Stimulated activated CD4-positive, alpha-beta T cell treated with anti-CD3 and anti-CD28 coated beads, Interleukin-1b, Interleukin-23, amount 100 ng/mL, for 24 hours (primary cell): ENCODE measurements at regions not wholly inside any gene's neighbourhood (a gene's known extent, or its start where the extent isn't known, plus 50 kb on each side); places are given as distances from the start of the nearest gene placed in this dataset.

Experiments
- DNase-seq, 4 experiments: peaks; one replicate each; pipeline ENCODE4 v3.0.0-alpha.2; 2020; ENCODE audit warnings: low read depth in 4 of 4, low spot score in 1 of 4

- DNase-seq: no peak
These were observed 260.8 kb upstream of the PSMD7 start for GRCh38 chr16:74035816-74036215.

GRCh38 chr16:74034862-74035261, 261.8 kb upstream of the PSMD7 start:
- DNase-seq: no peak

GRCh38 chr16:74034200-74034599, 262.4 kb upstream of the PSMD7 start:
- no peak for DNase-seq

DNA sequence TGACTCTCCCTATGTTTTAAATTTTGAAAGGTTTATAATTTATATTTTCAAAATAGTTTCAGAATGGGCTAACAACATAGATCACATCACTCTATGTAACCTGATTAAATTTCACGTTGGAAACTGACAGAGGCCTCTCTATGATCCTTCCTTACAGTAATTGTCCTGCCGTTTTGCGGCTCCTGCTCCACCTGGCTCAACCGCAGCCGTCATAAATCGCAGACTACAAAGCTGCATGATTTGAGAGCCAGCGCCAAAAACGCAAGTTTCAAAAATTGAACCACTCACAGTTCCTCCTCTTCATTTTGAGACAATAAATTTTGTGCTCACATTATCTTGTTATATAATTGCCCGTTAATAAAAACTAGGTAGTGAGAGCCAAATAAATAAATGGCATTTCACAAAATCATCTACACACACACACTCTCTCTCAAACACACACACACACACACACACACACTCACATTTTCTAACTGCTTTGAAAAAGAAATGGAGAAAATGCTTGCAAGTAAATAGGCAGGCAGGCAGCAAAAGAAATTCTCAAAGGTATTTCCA, 263.1 kb upstream of the PSMD7 start:
- DNase-seq: no peak

GRCh38 chr16:74031551-74031950, 265.1 kb upstream of the PSMD7 start:
- no peak for DNase-seq

DNA sequence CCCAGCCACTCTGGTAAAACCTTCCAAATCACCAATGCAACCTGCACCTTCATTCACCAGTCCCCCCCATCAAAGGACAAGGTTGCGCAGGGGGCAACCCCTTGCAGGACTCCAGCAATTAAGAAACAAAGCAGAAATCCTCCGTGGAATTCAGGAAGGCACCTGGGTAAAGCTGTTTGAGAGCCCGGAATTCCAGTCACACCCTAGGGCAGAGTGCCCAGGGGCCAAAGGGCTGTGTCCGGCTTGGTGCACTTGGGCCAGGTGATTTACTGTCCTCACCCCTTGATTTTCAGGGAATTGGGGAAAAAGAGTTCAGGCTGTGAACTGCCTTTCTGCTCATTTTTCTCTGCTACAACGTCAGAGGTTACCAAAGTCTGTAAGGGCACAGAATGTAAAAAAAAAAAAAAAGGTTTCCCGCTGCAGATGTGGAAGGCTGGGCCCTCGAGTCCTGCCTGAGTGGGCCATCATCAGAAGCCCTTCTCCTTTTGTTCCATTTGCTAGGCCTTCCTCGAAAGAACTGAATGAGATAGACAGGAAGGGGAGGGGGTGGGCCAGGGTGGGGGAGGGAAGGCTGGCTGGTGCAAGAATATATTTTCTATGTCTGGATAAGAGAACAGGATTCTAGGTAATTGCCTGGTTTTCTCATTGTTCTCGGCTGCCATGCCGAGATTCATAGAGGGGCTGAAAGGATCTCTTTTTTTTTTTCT, 266.5 kb upstream of the PSMD7 start:
- DNase-seq: no peak

GRCh38 chr16:74029115-74029792, 267.4 kb upstream of the PSMD7 start:
- no peak for DNase-seq

- DNase-seq: no peak
These were observed 270.0 kb upstream of the PSMD7 start for GRCh38 chr16:74026373-74027281.

GRCh38 chr16:74024953-74025352, 271.7 kb upstream of the PSMD7 start:
- no peak for DNase-seq

DNA sequence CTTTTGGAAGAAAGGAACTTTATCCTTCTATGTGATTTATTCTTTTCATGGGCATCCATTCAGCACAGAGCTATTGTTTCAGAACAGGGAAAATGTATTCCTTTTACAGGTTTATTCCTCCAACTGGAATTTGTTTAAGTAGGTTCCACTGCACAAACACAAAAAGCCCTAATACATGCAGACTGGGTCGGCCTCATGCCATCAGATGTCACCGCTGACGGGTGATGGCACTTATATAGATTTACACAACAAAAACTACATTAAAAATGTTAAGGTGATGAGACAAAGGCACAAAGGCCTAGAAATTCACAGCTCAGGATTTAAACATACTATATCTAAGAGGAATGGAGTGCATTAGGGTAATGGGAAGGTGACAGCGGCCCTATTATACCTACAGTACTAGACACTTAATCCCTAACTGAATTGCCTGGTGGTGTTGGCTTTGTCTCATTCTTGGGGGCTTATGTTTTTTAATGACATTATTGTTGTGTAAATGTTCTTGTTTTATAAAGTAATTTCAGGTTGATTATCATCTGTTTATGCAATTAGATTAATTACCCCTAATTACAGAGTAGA, 276.4 kb upstream of the PSMD7 start:
- DNase-seq: no peak

DNA sequence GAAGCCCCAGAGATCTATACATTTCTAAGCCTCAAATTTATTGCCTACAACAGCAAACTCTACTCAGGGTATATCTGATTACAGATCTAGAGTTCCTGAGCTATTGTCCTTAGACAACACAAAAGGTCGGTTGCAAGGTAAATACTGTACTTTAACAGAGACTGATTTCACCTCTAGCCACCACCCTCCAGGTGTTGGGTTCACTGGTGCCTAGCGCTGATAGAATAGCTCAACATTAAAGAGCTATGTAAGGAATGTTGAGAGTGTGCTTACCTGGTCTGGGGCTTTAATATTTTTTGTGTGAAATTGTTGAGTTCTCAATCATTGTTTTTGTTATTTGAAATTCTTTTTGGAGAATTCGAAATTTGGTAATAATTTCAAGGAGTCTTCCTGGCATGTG, 277.0 kb upstream of the PSMD7 start:
- no peak for DNase-seq

DNA sequence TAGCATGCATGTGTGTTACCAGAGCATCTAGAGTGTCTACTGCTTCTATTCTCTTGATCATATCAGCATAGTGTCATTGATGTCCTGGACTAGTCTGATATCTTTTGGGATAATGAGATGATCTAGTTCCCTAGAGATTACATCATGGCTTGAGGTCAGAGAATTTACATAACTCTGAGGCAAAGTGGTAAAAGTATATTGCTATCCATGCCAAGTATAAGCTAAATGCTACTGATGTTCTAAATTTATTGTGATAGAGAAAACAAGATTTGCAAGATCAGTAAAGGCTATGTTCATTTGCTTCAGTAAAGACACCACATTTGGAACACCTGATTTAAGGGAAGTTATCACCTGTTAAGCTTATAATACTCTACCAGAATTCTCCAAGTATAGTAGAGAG, 280.7 kb upstream of the PSMD7 start:
- DNase-seq: no peak

DNA sequence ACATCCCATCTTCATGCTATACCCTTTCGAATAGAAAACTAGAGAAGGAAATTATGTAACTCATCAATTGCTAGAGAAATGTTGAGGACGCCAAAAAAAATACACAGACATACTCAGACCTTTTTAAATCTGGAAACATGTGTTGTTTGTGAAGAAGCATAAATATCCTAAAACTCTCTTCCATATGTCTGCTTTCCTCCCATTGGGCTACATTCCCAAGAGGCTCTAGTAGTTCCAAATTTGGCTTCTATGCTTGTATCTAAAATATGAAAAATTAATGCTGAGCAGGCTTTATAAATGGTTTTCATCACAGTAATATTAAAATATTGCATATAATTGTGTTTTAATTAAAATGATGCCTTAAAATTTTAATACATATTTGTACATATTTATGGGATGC, 297.9 kb upstream of the PSMD7 start:
- DNase-seq: no peak

- DNase-seq: no peak
These were observed 298.6 kb upstream of the PSMD7 start for GRCh38 chr16:73997971-73998370.

GRCh38 chr16:73997340-73997711, 299.3 kb upstream of the PSMD7 start:
- no peak for DNase-seq

DNA sequence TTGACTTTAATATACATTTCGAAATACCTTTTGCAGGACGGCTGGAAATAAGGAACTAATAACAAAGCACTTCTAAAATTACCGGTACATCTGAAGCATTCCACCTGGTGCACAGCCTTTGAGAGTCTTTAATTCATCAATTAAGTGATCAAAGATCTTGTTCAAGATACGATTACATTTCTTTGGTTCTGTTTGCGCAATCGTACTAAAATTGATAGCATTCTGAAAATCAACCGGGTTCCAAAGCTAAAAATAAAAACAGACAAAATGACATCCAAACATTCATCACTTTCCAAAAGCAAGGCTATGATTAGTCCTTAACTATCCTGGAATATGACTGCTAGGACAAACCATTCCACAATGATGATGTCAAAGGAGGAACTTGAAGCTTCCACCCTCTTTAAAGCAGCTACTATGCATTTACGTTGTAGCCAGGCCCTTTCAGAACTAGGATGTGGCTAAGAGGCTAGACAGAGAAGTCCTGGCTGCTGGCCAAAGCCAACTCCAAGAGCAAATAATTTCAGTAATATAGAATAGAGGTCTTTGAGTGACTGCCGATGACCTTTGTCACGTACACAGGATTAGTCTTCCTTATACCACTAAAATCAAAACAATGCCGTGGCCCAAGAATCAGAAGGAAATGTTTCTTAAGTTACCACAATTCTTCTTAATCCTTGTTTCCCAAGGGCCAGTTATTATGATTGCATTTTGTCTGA, 299.8 kb upstream of the PSMD7 start:
- DNase-seq: no peak

DNA sequence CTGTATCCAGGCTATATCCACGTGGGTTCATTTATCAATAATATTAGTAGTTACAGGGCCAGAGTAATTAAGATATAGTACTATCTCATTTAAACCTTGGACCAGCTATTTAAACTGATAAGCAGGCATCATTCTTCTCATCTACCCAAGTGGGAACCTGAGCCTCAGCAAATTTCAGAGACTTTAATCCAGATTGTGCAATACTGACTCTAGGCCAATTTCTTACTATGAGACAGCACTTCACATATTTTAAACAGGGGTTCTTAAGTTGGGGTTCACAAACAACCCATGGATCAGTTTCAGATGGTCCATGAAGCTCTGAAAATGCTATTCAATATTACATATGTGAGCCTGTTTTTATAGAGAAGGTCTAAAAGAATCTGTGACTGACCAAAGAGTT, 302.7 kb upstream of the PSMD7 start:
- no peak for DNase-seq

- DNase-seq: no peak
These were observed 318.2 kb upstream of the PSMD7 start for GRCh38 chr16:73978407-73978784.

DNA sequence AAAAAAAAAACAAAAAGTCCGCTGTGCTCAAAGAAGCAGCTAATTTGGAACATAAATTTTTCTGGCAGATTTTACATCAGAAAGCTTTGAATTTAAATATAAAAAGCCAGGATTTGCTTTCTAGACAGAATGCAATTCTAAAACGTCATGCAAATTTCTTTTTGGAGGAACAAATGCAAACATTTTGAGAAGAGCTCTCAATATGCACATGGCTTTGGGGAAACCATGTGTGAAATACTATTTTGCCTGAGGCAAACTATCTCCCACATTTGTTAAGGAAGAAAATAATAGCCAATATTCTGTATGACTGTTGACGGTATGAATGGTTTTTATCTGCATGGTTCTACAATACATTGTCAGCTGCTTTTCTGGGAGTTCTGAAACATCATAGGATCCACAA, 320.0 kb upstream of the PSMD7 start:
- no peak for DNase-seq

DNA sequence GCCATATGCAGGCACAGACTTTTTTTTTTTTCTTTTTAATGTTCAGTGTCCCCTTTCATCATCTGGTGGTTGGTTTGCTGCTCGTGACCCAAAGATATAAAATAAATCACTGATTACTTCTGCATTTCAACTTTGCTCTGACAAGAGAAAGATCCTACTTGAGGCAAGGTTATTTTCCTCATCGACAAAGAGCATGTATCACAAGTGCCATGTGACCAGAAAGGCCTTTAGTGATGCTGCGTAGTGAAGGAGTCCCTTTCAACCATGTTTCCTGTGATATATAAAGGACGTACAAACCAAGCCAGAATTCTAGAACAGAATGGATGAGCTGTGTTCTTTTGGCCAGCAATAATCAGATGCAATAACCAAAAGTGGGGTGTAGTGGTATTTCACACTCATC, 323.4 kb upstream of the PSMD7 start:
- DNase-seq: no peak

GRCh38 chr16:73966851-73967250, 329.8 kb upstream of the PSMD7 start:
- no peak for DNase-seq
